Colonic mucosa (tissue), 4 donors: ENCODE measurements at regions not wholly inside any gene's neighbourhood (a gene's known extent, or its start where the extent isn't known, plus 50 kb on each side); places are given as distances from the start of the nearest gene placed in this dataset.

ENCODE experiments used
- DNase-seq: peaks from one replicate; pipeline ENCODE4 v3.0.0-alpha.2; 2020
- H3K27ac ChIP-seq: fragments of 200-600 bp; one replicate; pipeline ENCODE4 v1.8.0; 2021
- H3K27me3 ChIP-seq: fragments of 200-600 bp; one replicate; pipeline ENCODE4 v1.8.0; 2021
- H3K36me3 ChIP-seq: fragments of 200-600 bp; one replicate; pipeline ENCODE4 v1.8.0; 2021
- H3K4me1 ChIP-seq: fragments of 200-600 bp; one replicate; pipeline ENCODE4 v1.8.0; 2021; ENCODE audit warnings: mild to moderate bottlenecking
- H3K4me3 ChIP-seq: fragments of 200-600 bp; one replicate; pipeline ENCODE4 v1.8.0; 2021
- H3K9ac ChIP-seq, 2 donors: one replicate each; pipeline ENCODE4 v1.7.0; 2013; ENCODE audit warnings: control low read depth in 2 of 2, low read depth in 2 of 2, low read length in 2 of 2
- H3K9me3 ChIP-seq: fragments of 200-600 bp; one replicate; pipeline ENCODE4 v1.8.0; 2021
- CTCF ChIP-seq: fragments of 200-600 bp; IDR thresholded peaks from one replicate; pipeline ENCODE4 v1.8.0; 2022; ENCODE audit warnings: antibody characterized with exemption, mild to moderate bottlenecking
- intact Hi-C: fragments of 100-400 bp; cut with DNase I; formaldehyde crosslinking; loops from one replicate; pipeline ENCODE4 v1.14.1; 2022
- donor health status: healthy.
- donor health status: DM: no; HTN: no; CAD: no.
- donor health status: DM: no; HTN: no; CAD: no.

GRCh38 chr2:19686439-19686838 is 215.3 kb downstream of the TTC32 start:
- Histone ChIP-seq H3K36me3 (no peaks in the 10 kb centered on the region), H3K9me3 (no peaks in the 10 kb centered on the region), H3K27me3 (no peaks in the 10 kb centered on the region), H3K4me1 (no peaks in the 10 kb centered on the region), H3K4me3 (no peak overlapping the region), H3K9ac (no peak overlapping the region), H3K27ac (no peak overlapping the region)
- intact Hi-C loops = no loop called here
- TF ChIP-seq CTCF = no peak
- no peak for DNase-seq

- H3K27me3 ChIP-seq = no peaks in the 10 kb centered on the region
- no peaks in the 10 kb centered on the region for H3K4me1 ChIP-seq
- no peak overlapping the region for H3K9ac ChIP-seq
- H3K4me3 ChIP-seq = no peak overlapping the region
- H3K27ac ChIP-seq = no peak overlapping the region
- DNase-seq = no peak
- intact Hi-C loops = no loop called here
- TF ChIP-seq CTCF = no peak
- no peaks in the 10 kb centered on the region for H3K9me3 ChIP-seq
- H3K36me3 ChIP-seq = no peaks in the 10 kb centered on the region
Observed at GRCh38 chr2:19685731-19686130, 216.1 kb downstream of the TTC32 start.

- H3K9ac ChIP-seq = no peak overlapping the region
- DNase-seq = no peak
- no peak for TF ChIP-seq CTCF
- no peaks in the 10 kb centered on the region for H3K9me3 ChIP-seq
- intact Hi-C loops = no loop called here
- H3K4me1 ChIP-seq = no peaks in the 10 kb centered on the region
- no peak overlapping the region for H3K27ac ChIP-seq
- H3K27me3 ChIP-seq = no peaks in the 10 kb centered on the region
- no peak overlapping the region for H3K4me3 ChIP-seq
- no peaks in the 10 kb centered on the region for H3K36me3 ChIP-seq
Observed at GRCh38 chr2:19684516-19684915, 217.3 kb downstream of the TTC32 start.

GRCh38 chr2:19683556-19683955 is 218.2 kb downstream of the TTC32 start:
- no peak overlapping the region for H3K4me3 ChIP-seq
- no peak for TF ChIP-seq CTCF
- no peaks in the 10 kb centered on the region for H3K9me3 ChIP-seq
- no peak for DNase-seq
- no peaks in the 10 kb centered on the region for H3K4me1 ChIP-seq
- H3K27me3 ChIP-seq = no peaks in the 10 kb centered on the region
- no peak overlapping the region for H3K27ac ChIP-seq
- intact Hi-C loops = no loop called here
- H3K9ac ChIP-seq = no peak overlapping the region
- no peaks in the 10 kb centered on the region for H3K36me3 ChIP-seq

- no peak overlapping the region for H3K27ac ChIP-seq
- no peak for DNase-seq
- no peak for TF ChIP-seq CTCF
- H3K4me3 ChIP-seq = no peak overlapping the region
- H3K36me3 ChIP-seq = no peaks in the 10 kb centered on the region
- intact Hi-C loops = no loop called here
- no peaks in the 10 kb centered on the region for H3K9me3 ChIP-seq
- no peaks in the 10 kb centered on the region for H3K4me1 ChIP-seq
- no peaks in the 10 kb centered on the region for H3K27me3 ChIP-seq
- H3K9ac ChIP-seq = no peak overlapping the region
Observed at GRCh38 chr2:19682493-19682892, 219.3 kb downstream of the TTC32 start.
